HCT116 (cell line): ENCODE measurements at regions not wholly inside any gene's neighbourhood (a gene's known extent, or its start where the extent isn't known, plus 50 kb on each side); places are given as distances from the start of the nearest gene placed in this dataset.

Experiments
- CEBPB ChIP-seq: IDR thresholded peaks from 2 replicates; pipeline ENCODE4 v1.6.1; 2012; ENCODE audit warnings: low read depth
- CTCF ChIP-seq, 3 experiments: fragments of 200-600 bp in 1 of 3; sonication (generic) in 1 of 3; IDR thresholded peaks in 2 of 3; conservative IDR thresholded peaks in 1 of 3; 2 replicates each; pipeline ENCODE4 v1.5.1; 2012 to 2017; ENCODE audit warnings: low read depth in 2 of 3, low read length in 2 of 3, antibody characterized with exemption in 1 of 3, borderline replicate concordance in 1 of 3, control low read depth in 1 of 3, mild to moderate bottlenecking in 1 of 3, mixed read lengths in 1 of 3, mixed run types in 1 of 3, moderate library complexity in 1 of 3; ENCODE audit not compliant: insufficient read depth in 1 of 3
- EZH2 ChIP-seq: fragments of 200-600 bp; sonication (generic); IDR thresholded peaks from 2 replicates; pipeline ENCODE4 v1.6.1; 2017; ENCODE audit warnings: antibody characterized with exemption, mixed run types
- EZH2phosphoT487 ChIP-seq: fragments of 200-600 bp; IDR thresholded peaks from 2 replicates; pipeline ENCODE4 v1.6.1; 2018; ENCODE audit warnings: antibody characterized with exemption, borderline replicate concordance
- FOSL1 ChIP-seq: IDR thresholded peaks from 2 replicates; pipeline ENCODE4 v1.6.1; 2012; ENCODE audit warnings: low read depth
- SP1 ChIP-seq: IDR thresholded peaks from 2 replicates; pipeline ENCODE4 v1.6.1; 2012; ENCODE audit warnings: low read depth

- TF ChIP-seq CTCF (IDR thresholded peaks at IDR 0.05 in 2 of 3, conservative IDR thresholded peaks at IDR 0.05 in 1 of 3; ENCODE audit: borderline replicate concordance in 1 of 3, insufficient read depth in 1 of 3, low read depth in 2 of 3, low read length in 2 of 3) (no peak), CEBPB (no peak), EZH2 (no peak), FOSL1 (no peak), EZH2phosphoT487 (no peak), SP1 (no peak)
These were observed 1816.1 kb upstream of the LRRTM1 start for GRCh38 chr2:82120654-82121053.
